IPS DF 19.7 (cell line): ENCODE measurements at regions not wholly inside any gene's neighbourhood (a gene's known extent, or its start where the extent isn't known, plus 50 kb on each side); places are given as distances from the start of the nearest gene placed in this dataset.

Experiments
- DNase-seq: peaks from one replicate; pipeline ENCODE4 v3.0.0-alpha.2; 2013; ENCODE audit warnings: low read depth, low spot score

GRCh38 chr3:162193148-162194095 is 696.8 kb downstream of the OTOL1 start:
- no peak for DNase-seq

- DNase-seq = no peak
These were observed 698.5 kb downstream of the OTOL1 start for GRCh38 chr3:162195147-162195546.

GRCh38 chr3:162196964-162197363 is 700.4 kb downstream of the OTOL1 start:
- DNase-seq = no peak

GRCh38 chr3:162200836-162201235 is 704.2 kb downstream of the OTOL1 start:
- no peak for DNase-seq

- DNase-seq = no peak
These were observed 710.0 kb downstream of the OTOL1 start for GRCh38 chr3:162206648-162207047.

- no peak for DNase-seq
These were observed 714.9 kb downstream of the OTOL1 start for GRCh38 chr3:162211470-162211869.

- DNase-seq = no peak
These were observed 716.6 kb downstream of the OTOL1 start for GRCh38 chr3:162213196-162213595.

- no peak for DNase-seq
These were observed 717.3 kb downstream of the OTOL1 start for GRCh38 chr3:162213956-162214355.

- DNase-seq = no peak
These were observed 721.0 kb downstream of the OTOL1 start for GRCh38 chr3:162217647-162218046.

GRCh38 chr3:162218479-162218878 is 721.9 kb downstream of the OTOL1 start:
- DNase-seq = no peak

- DNase-seq = no peak
These were observed 728.1 kb downstream of the OTOL1 start for GRCh38 chr3:162224746-162225145.

- DNase-seq = no peak
These were observed 740.3 kb downstream of the OTOL1 start for GRCh38 chr3:162236949-162237348.

GRCh38 chr3:162250782-162251181 is 754.2 kb downstream of the OTOL1 start:
- no peak for DNase-seq

GRCh38 chr3:162262129-162262528 is 765.5 kb downstream of the OTOL1 start:
- no peak for DNase-seq

- DNase-seq = no peak
These were observed 767.0 kb downstream of the OTOL1 start for GRCh38 chr3:162263596-162263995.

- DNase-seq = no peak
These were observed 773.2 kb downstream of the OTOL1 start for GRCh38 chr3:162269636-162270458.

GRCh38 chr3:162274070-162274469 is 777.5 kb downstream of the OTOL1 start:
- no peak for DNase-seq

GRCh38 chr3:162278834-162279233 is 782.2 kb downstream of the OTOL1 start:
- DNase-seq = no peak

GRCh38 chr3:162285259-162285658 is 788.7 kb downstream of the OTOL1 start:
- DNase-seq = no peak

GRCh38 chr3:162287600-162287999 is 791.0 kb downstream of the OTOL1 start:
- DNase-seq = no peak

GRCh38 chr3:162292409-162292808 is 795.8 kb downstream of the OTOL1 start:
- DNase-seq = no peak

- DNase-seq = no peak
These were observed 798.8 kb downstream of the OTOL1 start for GRCh38 chr3:162295323-162295983.
